GM19452 (cell line): ENCODE measurements at regions not wholly inside any gene's neighbourhood (a gene's known extent, or its start where the extent isn't known, plus 50 kb on each side); places are given as distances from the start of the nearest gene placed in this dataset.

Experiments used
- ATAC-seq: cut with Tn5 transposase; IDR thresholded peaks from one replicate; pipeline ENCODE4 v1.9.1; 2021; ENCODE audit not compliant: unreplicated experiment

DNA sequence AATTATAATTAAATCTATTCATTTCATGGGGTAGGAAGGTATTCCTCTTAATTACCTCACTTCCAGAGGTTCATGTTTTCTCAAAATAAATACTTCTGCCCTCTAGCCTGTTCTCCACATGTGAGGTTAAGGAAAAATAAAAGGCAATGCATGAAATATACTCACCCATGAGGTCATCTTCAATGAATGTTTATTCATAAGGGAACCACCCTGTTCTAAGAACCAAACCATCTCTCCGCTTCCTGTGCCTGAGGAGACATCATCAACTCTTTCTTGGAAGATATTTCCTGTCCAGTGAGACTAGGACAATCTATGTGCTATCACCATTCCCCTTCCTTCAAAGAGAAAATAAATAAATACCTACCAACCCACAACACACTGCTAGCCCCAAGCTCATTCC is 513.7 kb upstream of the PLXNA2 start:
- no peak for ATAC-seq

DNA sequence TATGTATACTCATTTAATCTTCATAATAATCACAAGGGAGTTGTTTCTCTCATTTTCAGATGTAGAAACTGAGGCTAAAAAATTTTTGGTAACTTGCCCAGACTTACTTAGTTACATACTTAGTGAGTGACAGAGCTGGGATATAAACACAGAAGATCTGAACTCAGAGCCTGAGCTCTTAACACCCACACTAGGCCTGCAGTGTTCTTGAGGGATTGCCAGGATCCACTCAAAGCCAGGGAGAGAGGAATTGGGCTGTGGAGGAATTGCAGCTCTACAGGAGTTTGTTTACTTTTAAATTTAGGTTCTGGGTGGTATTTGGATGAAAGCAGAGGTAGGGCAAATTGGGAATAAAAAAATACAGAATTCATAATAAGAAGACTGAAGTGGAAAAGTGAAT is 515.1 kb upstream of the PLXNA2 start:
- no peak for ATAC-seq

DNA sequence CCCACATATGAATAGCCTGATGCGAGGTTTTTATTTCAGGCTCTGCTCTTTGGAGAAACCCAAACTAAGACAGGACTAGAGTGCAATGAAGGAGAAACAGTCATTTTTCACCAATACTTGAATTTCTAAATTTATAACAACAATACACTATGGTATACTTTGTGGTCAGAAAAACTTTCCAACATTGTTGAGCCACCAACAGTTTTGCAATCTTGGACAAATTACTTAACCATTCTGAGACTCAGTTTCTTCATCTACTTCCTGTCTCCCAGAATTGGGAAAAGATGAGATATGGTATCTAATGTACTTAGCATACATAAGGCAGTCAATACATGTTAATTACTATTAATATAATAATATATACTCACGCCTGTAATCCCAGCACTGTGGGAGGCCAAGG is 519.8 kb upstream of the PLXNA2 start:
- no peak for ATAC-seq

DNA sequence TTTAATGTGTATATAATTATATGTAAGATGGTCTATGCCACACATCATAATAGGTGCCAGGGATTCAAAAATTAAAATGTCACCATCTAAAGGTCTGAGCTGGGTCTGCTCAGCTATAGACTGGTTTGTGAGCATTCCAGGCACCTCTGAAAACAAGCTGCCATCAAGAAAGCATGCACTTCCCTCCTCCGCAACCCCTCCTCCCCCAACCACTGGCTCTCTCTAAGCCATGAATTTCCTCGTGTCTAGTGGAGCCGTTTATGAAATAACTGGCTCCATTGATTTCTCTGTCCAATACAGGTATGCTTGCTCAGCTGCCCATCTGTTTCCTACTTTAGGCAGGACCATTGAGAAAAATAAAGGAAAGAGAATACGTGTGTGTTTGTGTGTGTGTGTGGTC is 522.6 kb upstream of the PLXNA2 start:
- no peak for ATAC-seq

DNA sequence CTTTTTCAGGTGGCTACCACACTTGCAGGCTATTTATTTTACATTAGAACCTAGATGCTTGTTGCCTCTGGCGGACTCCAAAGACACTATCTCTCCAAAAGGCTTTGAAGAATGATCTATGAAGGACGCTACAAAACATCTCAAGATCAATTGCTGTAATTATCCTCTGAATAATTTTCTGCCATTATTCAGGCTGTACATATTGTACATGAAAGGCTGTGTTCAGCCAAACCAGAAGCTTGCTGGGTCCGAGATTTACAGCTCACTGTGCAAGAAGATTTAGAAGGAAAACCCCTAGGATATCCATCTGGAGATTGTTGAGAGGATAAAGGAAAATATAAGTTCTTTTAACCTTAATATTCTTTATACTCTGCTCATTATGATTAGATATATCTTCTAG is 523.6 kb upstream of the PLXNA2 start:
- no peak for ATAC-seq

DNA sequence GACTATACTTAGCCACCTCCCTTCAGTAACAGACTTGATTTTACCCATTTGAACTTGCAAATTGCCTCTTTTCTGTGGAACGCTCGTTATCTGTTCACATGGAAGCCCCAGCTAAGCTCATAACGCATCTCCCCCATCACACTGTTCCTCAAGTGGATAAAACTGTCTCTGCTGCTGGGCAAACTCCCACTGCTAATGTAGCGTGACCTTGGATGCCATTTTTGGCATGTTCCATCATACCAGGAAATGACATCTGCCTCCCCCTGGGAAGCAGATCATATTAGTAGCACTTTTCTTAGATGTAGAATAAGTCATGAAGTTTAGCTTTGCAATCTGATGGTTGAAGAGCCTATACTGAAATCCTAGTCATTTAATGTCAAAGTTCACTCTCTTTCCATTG is 528.7 kb upstream of the PLXNA2 start:
- no peak for ATAC-seq

DNA sequence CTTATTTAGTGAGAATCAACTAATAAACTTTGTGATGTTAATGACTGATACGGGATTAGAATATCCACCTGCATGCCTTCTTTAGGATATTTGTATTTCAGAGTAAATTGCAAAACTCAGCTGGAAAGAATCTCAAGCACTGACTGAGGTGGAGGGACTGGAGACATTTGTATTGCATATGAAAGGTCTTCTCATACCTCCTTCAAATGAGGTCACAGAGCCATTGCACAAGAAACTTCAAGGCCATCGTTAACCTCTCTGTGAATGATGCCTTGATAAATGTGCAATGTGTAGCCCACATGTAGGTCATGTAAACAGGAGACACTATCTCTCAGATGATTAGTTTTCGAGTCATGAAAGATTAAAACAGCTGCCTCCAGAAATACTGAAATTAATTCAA is 531.7 kb upstream of the PLXNA2 start:
- no peak for ATAC-seq

DNA sequence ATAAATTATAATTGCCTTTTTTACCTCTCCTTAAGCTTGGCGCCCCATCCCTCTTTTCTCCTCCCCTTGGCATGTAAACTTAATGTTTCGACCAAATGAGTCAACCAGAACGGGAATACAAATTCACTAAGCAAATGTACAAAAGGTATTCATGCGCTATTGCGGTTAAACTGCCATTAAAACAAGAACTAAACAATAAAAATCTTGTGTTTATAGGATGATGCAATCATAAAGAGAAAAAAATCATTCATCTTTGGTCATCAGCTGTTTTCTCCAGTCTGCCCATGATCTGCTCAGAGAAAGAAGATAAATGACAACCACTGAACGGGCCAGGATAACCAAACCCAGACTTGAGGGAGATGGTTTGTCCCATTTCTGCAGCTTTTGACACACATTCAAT is 534.2 kb upstream of the PLXNA2 start:
- no peak for ATAC-seq

DNA sequence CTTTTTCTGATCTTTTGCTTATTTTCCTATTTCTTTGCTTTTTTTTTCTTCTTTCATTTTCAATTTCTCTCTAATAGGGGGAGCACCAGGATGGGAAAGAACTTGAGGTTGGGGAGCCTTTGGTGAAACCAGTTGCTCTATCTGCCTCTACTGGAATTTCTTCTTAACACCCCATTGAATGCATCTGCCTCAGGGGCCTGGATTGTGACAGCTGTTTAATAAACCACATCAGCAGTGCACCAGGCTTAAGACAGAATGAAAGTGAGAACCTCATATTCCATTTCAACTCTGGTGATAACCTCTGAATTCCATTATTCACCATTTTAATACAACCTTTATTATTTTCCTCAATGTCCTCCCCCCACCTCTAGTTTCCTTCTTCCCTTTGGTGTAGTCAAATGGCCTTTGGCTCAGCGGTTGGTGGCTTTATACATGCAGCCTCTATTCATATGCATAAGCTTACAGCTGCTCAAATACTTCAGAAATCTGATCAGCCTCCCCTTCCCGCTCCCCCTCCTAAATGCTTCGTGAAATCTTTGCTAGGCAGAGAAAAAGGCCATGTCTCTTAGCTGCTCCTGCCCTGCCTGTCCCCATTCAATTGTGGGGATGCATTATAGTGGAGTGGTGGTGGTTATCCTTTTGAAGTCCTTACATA is 537.3 kb upstream of the PLXNA2 start:
- no peak for ATAC-seq

DNA sequence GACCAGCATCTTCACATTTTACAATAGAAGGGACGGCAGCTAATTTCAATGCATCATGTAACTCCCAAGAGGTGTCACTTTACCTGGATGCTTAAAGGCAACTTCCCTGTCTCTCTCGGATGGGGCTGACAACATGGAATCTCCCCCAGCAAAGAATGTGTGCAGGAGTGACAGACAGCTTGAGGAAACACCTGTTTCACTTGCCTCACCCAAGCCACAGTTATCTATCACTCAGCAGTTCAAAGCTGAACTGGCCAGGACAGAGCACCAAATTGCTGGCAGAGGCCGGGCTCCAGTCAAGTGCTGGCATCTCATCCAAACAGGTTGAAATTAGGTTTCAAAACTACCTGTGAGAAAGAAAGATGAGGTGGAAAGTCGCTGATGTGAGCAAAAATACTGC is 538.0 kb upstream of the PLXNA2 start:
- ATAC-seq: no peak

DNA sequence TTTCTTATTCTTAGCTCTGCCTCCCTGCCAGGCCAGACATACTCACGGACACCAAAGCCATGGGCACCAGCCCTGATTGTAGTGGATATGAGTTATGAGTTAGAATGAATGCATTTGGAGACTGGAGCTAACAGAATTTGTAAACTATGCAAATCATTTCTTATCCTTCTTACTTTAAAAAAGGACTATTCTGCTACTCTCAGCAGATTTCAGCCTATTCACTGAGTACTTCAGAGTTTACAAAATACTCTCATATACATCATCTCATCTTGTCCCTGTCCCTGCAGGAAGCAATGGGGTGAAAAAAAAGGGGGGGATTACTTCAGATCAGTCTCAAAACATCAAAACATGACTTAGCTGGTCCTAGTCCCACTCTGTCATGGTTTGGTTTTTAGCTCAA is 541.4 kb upstream of the PLXNA2 start:
- no peak for ATAC-seq

DNA sequence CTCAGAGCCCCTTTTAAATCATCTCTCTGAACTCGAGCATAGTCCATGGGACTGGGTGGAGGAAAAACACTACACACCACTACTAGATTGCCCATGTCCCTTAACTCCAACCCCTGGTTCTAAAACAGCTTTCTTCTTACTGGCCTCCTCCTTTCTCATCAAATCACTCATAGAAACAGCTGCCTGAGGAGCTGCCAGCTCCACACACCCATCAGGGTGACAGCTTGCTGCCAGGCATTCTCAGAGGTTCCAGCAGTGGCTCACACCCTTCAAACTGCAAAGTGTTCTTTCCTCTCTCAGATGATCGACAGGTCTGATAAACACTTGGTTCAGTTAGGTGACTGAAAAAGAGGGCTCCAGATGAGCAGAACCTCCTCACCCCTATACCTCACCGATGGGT is 543.0 kb upstream of the PLXNA2 start:
- no peak for ATAC-seq

DNA sequence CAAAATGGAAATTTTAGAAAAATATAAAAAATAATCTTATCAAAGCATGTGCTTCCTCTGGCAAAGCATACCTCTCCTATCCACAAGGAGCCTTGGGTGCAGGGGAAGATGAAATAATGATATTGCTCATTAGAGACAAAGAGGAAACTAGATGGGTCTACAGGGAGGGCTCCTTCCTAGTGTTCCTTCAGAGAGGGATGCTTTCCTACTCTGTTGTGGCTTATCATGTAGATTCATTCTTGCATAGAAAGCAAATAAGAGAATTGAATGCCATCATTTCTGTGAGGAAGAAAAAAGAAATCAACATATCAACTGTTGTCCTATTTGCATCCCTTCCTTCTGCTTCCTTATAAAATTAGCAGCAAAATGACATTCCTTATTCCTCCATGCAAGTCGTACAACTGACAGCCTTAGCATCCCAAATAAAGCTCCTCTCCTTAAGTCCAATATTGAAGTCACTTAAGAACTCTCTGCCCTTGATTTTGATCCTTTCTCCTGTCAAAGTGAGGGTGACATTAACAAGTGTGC is 543.9 kb upstream of the PLXNA2 start:
- ATAC-seq: no peak

DNA sequence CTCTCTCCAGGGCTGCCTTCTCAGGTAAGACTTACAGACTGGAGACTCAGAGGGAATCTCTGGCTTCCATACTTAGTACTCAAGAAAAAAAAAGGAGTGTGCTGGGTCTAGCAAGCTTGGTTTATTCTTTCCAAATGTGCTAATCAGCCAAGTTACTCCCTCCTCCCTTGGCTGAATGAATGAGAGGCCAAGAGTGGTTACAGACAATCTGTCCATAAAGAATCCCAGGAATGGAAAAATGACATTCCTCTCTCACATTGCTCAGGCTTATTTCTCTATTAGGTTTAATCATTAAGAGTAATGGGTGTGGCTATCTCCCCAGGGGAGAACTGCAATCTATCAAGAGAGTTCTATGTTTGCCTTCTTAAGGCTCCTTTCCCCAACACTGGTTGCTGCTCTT is 547.3 kb upstream of the PLXNA2 start:
- ATAC-seq: no peak

DNA sequence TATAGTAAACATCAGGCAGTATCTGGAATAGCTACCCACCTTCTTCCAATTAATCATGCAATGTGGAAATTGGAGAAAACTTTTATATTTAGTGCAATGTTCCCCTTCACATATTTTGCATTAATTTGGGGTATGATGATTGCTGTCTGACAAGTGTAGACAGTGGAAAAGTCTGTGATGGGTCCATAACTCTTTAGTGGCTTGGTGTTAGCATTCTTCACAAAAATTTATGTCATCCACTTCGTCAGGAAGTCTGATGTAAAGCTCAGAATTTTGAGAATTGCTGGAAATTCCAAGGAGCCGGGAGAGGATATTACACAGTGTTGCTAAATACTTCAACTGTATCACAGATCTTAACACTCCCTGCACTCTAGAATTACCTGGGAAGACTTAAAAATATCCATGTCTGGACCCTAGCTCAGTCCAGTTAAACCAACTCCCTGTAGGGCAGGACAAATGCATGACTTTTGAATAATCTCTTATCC is 549.7 kb upstream of the PLXNA2 start:
- no peak for ATAC-seq

DNA sequence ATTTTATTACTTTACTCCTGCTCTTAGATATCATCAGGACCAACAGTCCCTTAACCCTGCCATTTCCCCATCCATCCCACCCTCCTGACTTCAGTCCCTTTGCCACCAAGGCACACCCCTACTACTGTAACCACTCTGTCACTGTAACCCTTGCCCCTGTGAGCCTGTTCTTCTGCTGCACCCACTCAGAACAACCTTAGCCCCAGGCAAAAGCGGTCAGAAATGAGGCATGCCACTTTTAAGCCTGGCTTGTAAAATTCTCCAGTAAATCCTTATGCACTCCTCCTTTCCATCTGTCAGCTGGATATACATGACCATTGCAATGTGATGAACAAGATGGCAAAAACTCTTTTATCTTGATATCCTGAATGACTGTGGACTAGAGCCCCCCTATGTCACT is 555.0 kb upstream of the PLXNA2 start:
- no peak for ATAC-seq

DNA sequence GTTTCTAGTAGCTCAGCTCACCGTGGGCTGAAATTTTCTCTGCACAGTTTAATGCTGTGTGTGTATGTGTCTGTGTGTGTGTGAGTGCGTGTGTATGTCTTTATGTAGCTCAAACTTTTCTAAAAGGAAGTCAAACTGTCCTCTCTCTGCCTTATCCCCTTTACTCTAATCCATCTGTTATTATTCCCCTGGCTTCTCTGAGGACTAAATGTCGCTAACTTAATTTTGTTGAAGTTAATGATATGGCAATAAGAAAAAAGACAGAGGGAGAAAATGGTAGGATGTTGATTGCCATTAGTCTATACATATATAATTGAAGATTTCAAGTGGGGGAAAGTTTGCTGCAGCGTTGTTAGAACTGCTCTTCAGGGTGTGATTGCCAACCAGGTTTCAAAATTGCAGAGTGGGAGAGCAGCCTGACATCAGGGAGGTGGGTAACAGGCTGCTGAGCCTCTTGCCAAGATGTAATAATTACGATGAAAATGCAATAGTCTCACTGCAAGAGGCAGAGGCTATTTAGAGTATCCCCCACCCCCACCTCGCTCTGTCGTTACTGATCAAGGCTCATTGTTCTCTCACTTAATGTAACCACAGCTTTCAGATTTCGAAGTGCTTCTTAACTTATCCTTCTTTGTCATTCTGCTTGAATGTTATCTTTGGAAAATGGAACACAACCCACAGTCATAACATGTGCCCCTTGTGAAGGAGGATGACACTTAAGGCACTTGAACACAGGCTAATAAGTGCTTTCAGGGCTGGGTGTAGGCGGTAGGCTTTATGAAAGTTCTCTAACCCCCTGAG is 559.0 kb upstream of the PLXNA2 start:
- ATAC-seq: no peak

DNA sequence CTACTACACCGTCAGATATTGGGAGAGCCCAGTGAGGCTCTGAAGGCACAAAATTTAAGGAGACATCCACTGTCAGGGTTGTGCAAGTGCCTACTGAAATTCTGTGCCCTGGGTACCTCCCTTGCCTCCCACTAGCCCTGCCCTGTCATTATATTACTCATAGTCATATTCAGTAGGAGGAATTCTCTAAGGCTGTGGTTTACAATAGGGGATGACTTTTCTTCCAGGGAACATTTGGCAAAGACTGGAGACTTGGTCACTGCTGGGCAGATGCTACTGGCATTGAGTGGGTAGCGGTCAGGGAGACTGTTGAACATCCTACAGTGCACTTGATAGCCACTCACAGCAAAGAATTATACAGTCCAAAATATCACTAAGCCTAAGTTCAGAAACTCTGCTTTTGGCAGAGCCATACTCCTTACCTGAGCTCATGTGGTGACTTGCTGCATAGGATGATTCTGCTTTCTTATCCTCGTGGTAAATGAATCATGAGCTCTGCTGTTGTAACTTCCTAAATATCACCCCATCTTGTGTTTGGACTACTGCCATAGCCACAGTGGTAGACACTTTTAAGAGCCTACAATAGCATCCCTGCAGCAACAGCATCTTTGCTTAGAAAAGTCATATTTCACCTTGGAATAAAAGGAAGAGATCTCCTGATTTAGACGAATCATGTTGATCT is 563.4 kb upstream of the PLXNA2 start:
- no peak for ATAC-seq

DNA sequence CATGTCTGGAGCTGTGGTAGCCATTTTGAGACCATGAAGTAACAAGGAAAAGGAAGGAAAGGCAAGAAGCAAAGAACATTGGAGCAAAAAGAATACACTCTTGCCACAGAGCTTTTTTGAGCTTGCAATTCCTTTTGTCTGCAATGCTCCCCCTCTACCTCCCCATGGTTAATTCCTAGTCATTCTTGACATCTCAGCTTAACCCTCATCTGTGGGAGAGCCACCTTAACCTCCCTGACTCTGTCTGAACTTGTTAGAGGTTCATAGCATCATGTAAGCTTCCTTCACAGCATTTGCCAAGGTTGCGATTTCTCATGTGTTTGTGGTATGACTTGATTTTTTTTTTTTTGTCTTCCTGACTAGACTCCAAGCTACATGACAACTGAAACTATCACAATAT is 564.1 kb upstream of the PLXNA2 start:
- no peak for ATAC-seq

DNA sequence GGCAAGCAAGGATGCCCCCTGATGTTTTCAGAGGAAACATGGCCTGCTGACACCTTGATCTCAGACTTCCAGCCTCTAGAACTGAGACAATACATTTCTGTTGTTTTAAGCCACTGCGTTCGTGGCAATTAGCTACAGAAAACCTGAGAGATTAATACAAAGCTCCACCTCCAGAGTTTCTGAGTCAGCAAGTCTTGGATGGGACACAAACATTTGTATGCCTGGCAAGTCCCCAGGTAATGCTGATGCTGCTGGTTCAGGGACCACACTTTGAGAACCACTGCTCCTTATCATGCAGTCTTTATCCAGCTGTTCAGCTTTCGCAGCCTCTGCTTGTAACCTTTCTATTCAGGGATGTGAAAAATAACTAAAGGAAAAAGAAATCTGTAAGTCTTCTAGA is 565.7 kb upstream of the PLXNA2 start:
- no peak for ATAC-seq

DNA sequence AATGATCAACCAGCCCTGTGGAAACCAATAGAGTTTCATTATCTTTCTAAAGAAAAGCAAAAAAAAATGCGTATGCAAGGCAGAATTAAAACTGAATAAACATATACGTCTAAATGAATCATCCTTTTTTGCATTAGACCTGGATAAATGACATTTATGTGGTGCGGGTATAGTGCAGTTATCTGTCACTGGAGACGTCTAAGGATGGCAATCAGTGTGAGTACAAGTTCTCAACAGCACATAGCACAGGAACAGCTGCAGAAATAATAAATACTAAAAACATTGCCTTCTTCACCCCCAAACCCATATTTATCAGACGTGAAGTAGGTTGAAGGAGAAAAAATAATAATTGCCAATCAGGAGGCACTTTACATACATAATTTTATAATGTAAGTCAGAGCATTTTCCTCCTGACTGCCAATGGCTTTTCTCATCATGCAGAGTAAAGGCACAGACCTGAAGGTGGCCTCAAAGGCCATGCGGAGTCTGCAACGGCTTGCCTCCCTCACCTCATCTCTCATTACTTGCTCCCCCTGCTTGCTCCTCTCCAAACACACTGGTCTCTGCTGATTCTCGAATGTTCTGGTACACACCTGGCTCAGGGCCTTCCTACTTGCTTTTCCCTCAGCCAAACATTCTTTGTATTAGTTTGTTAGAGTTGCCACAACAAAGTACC is 574.7 kb upstream of the PLXNA2 start:
- ATAC-seq: no peak
